ENCODE measurements at regions not wholly inside any gene's neighbourhood (a gene's known extent, or its start where the extent isn't known, plus 50 kb on each side); places are given as distances from the start of the nearest gene placed in this dataset.

DNA sequence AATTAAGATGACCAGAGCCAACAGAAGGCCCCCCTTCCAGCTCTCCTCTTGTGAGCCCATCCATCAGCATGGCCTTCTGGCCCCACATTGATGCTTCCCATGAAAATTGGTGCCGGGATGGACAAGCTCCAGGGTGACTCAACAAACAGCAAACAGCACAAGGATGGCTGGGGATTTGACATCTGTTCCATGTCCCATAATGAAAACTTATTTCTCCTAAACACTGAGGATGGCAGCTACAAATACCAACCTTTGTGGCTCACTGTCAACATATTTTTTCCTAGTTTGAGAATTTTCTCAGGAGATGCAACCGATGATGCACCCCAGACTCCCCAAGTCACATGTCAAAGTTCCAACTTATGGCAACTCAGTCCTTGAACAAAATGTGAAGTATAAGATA lies 169.6 kb upstream of the SIX2 start:
- 95% methylated on average over 2 of the region's 2 CpGs for WGBS (ENCODE audit: low lambda C conversion rate, missing lambda C conversion rate)
- Histone ChIP-seq H3K27ac (no peak overlapping the region), H3K4me3 (no peak overlapping the region)

DNA sequence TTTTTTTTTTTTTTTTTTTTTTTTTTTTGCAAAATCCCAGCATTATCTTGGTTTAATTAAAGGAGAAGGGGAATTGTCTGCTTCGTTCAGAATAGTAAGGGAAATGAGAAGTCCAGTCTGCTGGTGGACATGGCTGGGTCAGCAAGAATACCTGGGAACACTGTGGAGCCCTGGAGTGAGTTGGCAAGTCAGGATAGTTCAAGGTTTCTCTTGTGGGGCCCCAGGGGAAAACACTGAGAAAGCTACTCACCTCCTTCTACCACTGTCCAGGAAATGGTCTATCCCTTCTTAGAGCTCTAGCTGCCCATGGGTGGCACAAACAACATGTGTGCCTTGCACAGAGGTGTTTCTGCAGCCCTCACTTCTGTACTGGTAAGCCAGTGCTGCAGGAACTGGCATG lies 169.1 kb upstream of the SIX2 start:
- TF ChIP-seq, protein P1, sequence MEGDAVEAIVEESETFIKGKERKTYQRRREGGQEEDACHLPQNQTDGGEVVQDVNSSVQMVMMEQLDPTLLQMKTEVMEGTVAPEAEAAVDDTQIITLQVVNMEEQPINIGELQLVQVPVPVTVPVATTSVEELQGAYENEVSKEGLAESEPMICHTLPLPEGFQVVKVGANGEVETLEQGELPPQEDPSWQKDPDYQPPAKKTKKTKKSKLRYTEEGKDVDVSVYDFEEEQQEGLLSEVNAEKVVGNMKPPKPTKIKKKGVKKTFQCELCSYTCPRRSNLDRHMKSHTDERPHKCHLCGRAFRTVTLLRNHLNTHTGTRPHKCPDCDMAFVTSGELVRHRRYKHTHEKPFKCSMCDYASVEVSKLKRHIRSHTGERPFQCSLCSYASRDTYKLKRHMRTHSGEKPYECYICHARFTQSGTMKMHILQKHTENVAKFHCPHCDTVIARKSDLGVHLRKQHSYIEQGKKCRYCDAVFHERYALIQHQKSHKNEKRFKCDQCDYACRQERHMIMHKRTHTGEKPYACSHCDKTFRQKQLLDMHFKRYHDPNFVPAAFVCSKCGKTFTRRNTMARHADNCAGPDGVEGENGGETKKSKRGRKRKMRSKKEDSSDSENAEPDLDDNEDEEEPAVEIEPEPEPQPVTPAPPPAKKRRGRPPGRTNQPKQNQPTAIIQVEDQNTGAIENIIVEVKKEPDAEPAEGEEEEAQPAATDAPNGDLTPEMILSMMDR (IDR thresholded peaks at IDR 0.05; ENCODE audit: poor library complexity) = no peak
- TF ChIP-seq EZH2 (IDR thresholded peaks at IDR 0.05; ENCODE audit: borderline replicate concordance) (no peak), EZH2phosphoT487 (IDR thresholded peaks at IDR 0.05; ENCODE audit: low read depth, severe bottlenecking, unreplicated experiment) (no peak)
- H3K27ac ChIP-seq = no peak overlapping the region
- no peaks in the 10 kb centered on the region for H3K79me2 ChIP-seq
- no peaks in the 10 kb centered on the region for H3K4me1 ChIP-seq (ENCODE audit: insufficient read depth)
- H3K9me2 ChIP-seq (replicated peaks; ENCODE audit: insufficient read depth) = no peaks in the 10 kb centered on the region
- no peak overlapping the region for H2AFZ ChIP-seq
- H3K27me3 ChIP-seq = peaks cover 18% of the 10 kb centered on the region
- H3K4me2 ChIP-seq = no peak overlapping the region
- H3K9me3 ChIP-seq (ENCODE audit: low read depth) = no peaks in the 10 kb centered on the region
- 83% methylated on average over 1 of the region's 1 CpG for WGBS (ENCODE audit: low lambda C conversion rate, missing lambda C conversion rate)
- H3K36me3 ChIP-seq (replicated peaks; ENCODE audit: insufficient read depth, low read depth) = no peaks in the 10 kb centered on the region
- no peaks in the 10 kb centered on the region for H4K20me1 ChIP-seq (ENCODE audit: insufficient read depth, poor library complexity, severe bottlenecking)
- DNase-seq (ENCODE audit: low spot score) = no peak
- H3K4me3 ChIP-seq = no peak overlapping the region

More for the DNA sequence above, 169.6 kb upstream of the SIX2 start:
- Histone ChIP-seq H3K36me3 (replicated peaks; ENCODE audit: insufficient read depth, low read depth) (no peaks in the 10 kb centered on the region), H3K4me2 (no peak overlapping the region), H3K9me3 (ENCODE audit: low read depth) (no peaks in the 10 kb centered on the region), H2AFZ (no peak overlapping the region), H3K27me3 (peaks cover 13% of the 10 kb centered on the region), H4K20me1 (ENCODE audit: insufficient read depth, poor library complexity, severe bottlenecking) (no peaks in the 10 kb centered on the region), H3K9me2 (replicated peaks; ENCODE audit: insufficient read depth) (no peaks in the 10 kb centered on the region), H3K4me1 (ENCODE audit: insufficient read depth) (no peaks in the 10 kb centered on the region), H3K79me2 (no peaks in the 10 kb centered on the region)
- TF ChIP-seq EZH2 (IDR thresholded peaks at IDR 0.05; ENCODE audit: borderline replicate concordance) = no peak
- no peak for DNase-seq (ENCODE audit: low spot score)

DNA sequence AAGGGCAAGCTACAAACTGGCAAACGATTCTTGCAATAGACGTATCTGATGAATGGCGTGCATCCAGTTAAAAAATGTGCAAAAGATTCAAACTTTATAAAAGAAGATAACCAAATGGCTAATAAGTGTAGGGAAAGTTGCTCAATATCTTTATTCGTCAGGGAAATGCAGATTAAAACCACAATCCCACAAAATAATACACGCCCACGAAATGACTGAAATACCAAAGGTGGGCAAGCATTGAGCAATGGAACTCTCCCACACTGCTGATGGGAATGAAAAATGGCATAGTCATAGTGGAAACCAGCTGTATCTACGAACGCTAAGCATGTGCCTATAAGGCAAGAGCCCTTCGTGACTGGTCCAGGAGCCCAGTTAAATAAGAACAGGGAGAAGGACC lies 168.6 kb upstream of the SIX2 start:
- Histone ChIP-seq H3K9me3 (ENCODE audit: low read depth) (no peaks in the 10 kb centered on the region), H3K36me3 (replicated peaks; ENCODE audit: insufficient read depth, low read depth) (no peaks in the 10 kb centered on the region), H3K4me1 (ENCODE audit: insufficient read depth) (no peaks in the 10 kb centered on the region), H3K9me2 (replicated peaks; ENCODE audit: insufficient read depth) (no peaks in the 10 kb centered on the region), H3K4me3 (no peak overlapping the region), H3K79me2 (no peaks in the 10 kb centered on the region), H3K27ac (no peak overlapping the region), H2AFZ (no peak overlapping the region), H3K27me3 (peaks cover 23% of the 10 kb centered on the region), H3K4me2 (no peak overlapping the region), H4K20me1 (ENCODE audit: insufficient read depth, poor library complexity, severe bottlenecking) (no peaks in the 10 kb centered on the region)
- no peak for DNase-seq (ENCODE audit: low spot score)
- WGBS (ENCODE audit: low lambda C conversion rate, missing lambda C conversion rate) = 77% methylated on average over 9 of the region's 9 CpGs
- TF ChIP-seq EZH2phosphoT487 (IDR thresholded peaks at IDR 0.05; ENCODE audit: low read depth, severe bottlenecking, unreplicated experiment) = no peak
- TF ChIP-seq, protein P1 (IDR thresholded peaks at IDR 0.05; ENCODE audit: poor library complexity) = no peak
- no peak for TF ChIP-seq EZH2 (IDR thresholded peaks at IDR 0.05; ENCODE audit: borderline replicate concordance)

- H3K27me3 ChIP-seq = peaks cover 38% of the 10 kb centered on the region
Measured at GRCh38 chr2:45176390-45176789, 167.1 kb upstream of the SIX2 start.

More at GRCh38 chr2:45176390-45176789, 167.1 kb upstream of the SIX2 start:
- Histone ChIP-seq H4K20me1 (ENCODE audit: insufficient read depth, poor library complexity, severe bottlenecking) (no peaks in the 10 kb centered on the region), H3K4me3 (no peak overlapping the region), H3K9me2 (replicated peaks; ENCODE audit: insufficient read depth) (no peaks in the 10 kb centered on the region), H3K79me2 (no peaks in the 10 kb centered on the region), H3K36me3 (replicated peaks; ENCODE audit: insufficient read depth, low read depth) (no peaks in the 10 kb centered on the region), H2AFZ (no peak overlapping the region), H3K4me2 (no peak overlapping the region), H3K4me1 (ENCODE audit: insufficient read depth) (peaks cover 4% of the 10 kb centered on the region), H3K27ac (no peak overlapping the region), H3K9me3 (ENCODE audit: low read depth) (no peaks in the 10 kb centered on the region)
- DNase-seq (ENCODE audit: low spot score) = no peak
- TF ChIP-seq EZH2 (IDR thresholded peaks at IDR 0.05; ENCODE audit: borderline replicate concordance) (no peak), EZH2phosphoT487 (IDR thresholded peaks at IDR 0.05; ENCODE audit: low read depth, severe bottlenecking, unreplicated experiment) (no peak)
- TF ChIP-seq, protein P1 (IDR thresholded peaks at IDR 0.05; ENCODE audit: poor library complexity) = no peak
